ENCODE measurements at regions not wholly inside any gene's neighbourhood (a gene's known extent, or its start where the extent isn't known, plus 50 kb on each side); places are given as distances from the start of the nearest gene placed in this dataset.

- ATAC-seq (no peak), DNase-seq (no peak)
- TF ChIP-seq CTCF (IDR thresholded peaks at IDR 0.05), result no peak
Measured at GRCh38 chr18:10062302-10063300, 148.8 kb downstream of the VAPA start.

GRCh38 chr18:10063489-10063888 is 149.7 kb downstream of the VAPA start:
- intact Hi-C loops (cut with DNase I, micrococcal nuclease), result no loop called here
- Histone ChIP-seq H3K4me3 (no peak overlapping the region), H3K9me3 (no peaks in the 10 kb centered on the region), H3K4me1 (ENCODE audit: low read depth) (no peaks in the 10 kb centered on the region), H3K36me3 (ENCODE audit: low read depth) (no peaks in the 10 kb centered on the region)
- ATAC-seq, result no peak
- no peak for TF ChIP-seq CTCF (IDR thresholded peaks at IDR 0.05)
- no peak for DNase-seq

More at GRCh38 chr18:10062302-10063300, 148.8 kb downstream of the VAPA start:
- H3K4me3 ChIP-seq, result no peak overlapping the region
- no peaks in the 10 kb centered on the region for H3K9me3 ChIP-seq
- no peaks in the 10 kb centered on the region for H3K36me3 ChIP-seq (ENCODE audit: low read depth)
- H3K4me1 ChIP-seq (ENCODE audit: low read depth), result peaks cover 2% of the 10 kb centered on the region
- intact Hi-C loops (cut with DNase I, micrococcal nuclease), result no loop called here

GRCh38 chr18:10064267-10064666 is 150.5 kb downstream of the VAPA start:
- Histone ChIP-seq H3K9me3 (no peaks in the 10 kb centered on the region), H3K4me3 (no peak overlapping the region), H3K36me3 (ENCODE audit: low read depth) (no peaks in the 10 kb centered on the region), H3K4me1 (ENCODE audit: low read depth) (no peaks in the 10 kb centered on the region)
- TF ChIP-seq CTCF (IDR thresholded peaks at IDR 0.05), result no peak
- intact Hi-C loops (cut with DNase I, micrococcal nuclease), result no loop called here
- ATAC-seq (no peak), DNase-seq (no peak)

- Histone ChIP-seq H3K4me3 (no peak overlapping the region), H3K4me1 (ENCODE audit: low read depth) (no peaks in the 10 kb centered on the region), H3K9me3 (no peaks in the 10 kb centered on the region), H3K36me3 (ENCODE audit: low read depth) (no peaks in the 10 kb centered on the region)
- intact Hi-C loops (cut with DNase I, micrococcal nuclease), result no loop called here
- TF ChIP-seq CTCF (IDR thresholded peaks at IDR 0.05), result no peak
- DNase-seq (no peak), ATAC-seq (no peak)
Measured at GRCh38 chr18:10065296-10065695, 151.5 kb downstream of the VAPA start.

GRCh38 chr18:10067670-10068659 is 154.1 kb downstream of the VAPA start:
- ATAC-seq, result no peak
- no peak overlapping the region for H3K4me3 ChIP-seq
- H3K9me3 ChIP-seq, result no peaks in the 10 kb centered on the region
- DNase-seq, result no peak
- no peaks in the 10 kb centered on the region for H3K36me3 ChIP-seq (ENCODE audit: low read depth)
- H3K4me1 ChIP-seq (ENCODE audit: low read depth), result no peaks in the 10 kb centered on the region
- no peak for TF ChIP-seq CTCF (IDR thresholded peaks at IDR 0.05)
- intact Hi-C loops (cut with DNase I, micrococcal nuclease), result no loop called here
